ENCODE measurements at regions not wholly inside any gene's neighbourhood (a gene's known extent, or its start where the extent isn't known, plus 50 kb on each side); places are given as distances from the start of the nearest gene placed in this dataset.

DNA sequence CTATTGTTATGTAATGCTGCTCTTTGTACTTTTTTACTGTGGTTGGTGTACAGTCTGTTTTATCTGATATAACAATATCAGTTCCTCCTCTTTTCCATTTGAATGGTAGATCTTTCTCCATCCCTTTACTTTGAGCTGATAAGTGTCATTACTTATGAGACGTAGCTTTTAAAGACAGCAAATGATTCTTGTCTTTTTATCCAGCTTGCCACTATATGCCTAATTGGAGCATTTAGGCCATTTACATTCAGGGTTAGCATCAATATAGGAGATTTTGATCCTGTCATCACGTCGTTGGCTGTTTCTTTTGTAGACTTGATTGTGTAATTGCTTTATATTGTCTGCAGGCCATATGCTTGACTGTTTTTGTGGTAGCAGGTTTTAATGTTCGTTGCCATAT is 894.2 kb upstream of the ATXN8OS start:
- TF ChIP-seq CTCF (IDR thresholded peaks at IDR 0.05; ENCODE audit: low read length, missing control alignments): no peak
- DNase-seq (ENCODE audit: low read depth): no peak
- no peak overlapping the region for H3K4me3 ChIP-seq (replicated peaks; ENCODE audit: low read depth, low read length)

DNA sequence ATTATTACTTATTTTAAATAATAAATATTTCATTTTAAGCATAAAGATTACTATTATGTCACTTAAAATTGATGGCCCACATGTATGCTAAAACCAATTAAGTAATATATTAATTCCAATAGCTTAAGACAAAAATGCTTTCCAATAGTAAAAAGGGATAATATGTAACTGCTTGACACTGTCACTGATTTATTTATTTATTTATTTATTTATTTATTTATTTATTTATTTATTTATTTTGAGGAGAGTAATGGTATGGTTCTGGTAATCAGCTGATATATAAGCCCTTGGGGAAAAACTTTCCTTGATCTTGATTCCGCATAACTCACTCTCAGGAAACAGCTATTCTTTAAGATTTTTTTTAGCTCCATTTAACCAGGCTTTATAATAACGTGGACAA is 903.0 kb upstream of the ATXN8OS start:
- TF ChIP-seq CTCF (IDR thresholded peaks at IDR 0.05; ENCODE audit: low read length, missing control alignments): no peak
- no peak for DNase-seq (ENCODE audit: low read depth)
- no peak overlapping the region for H3K4me3 ChIP-seq (replicated peaks; ENCODE audit: low read depth, low read length)

GRCh38 chr13:69202996-69203395 is 904.6 kb upstream of the ATXN8OS start:
- TF ChIP-seq CTCF (IDR thresholded peaks at IDR 0.05; ENCODE audit: low read length, missing control alignments): no peak
- DNase-seq (ENCODE audit: low read depth): no peak

GRCh38 chr13:69199664-69200063 is 908.0 kb upstream of the ATXN8OS start:
- TF ChIP-seq CTCF (IDR thresholded peaks at IDR 0.05; ENCODE audit: low read length, missing control alignments): no peak
- H3K4me3 ChIP-seq (replicated peaks; ENCODE audit: low read depth, low read length): no peak overlapping the region
- no peak for DNase-seq (ENCODE audit: low read depth)

More at GRCh38 chr13:69202996-69203395, 904.6 kb upstream of the ATXN8OS start:
- H3K4me3 ChIP-seq (replicated peaks; ENCODE audit: low read depth, low read length): no peak overlapping the region

- no peak overlapping the region for H3K4me3 ChIP-seq (replicated peaks; ENCODE audit: low read depth, low read length)
- no peak for TF ChIP-seq CTCF (IDR thresholded peaks at IDR 0.05; ENCODE audit: low read length, missing control alignments)
- DNase-seq (ENCODE audit: low read depth): no peak
These were observed 908.9 kb upstream of the ATXN8OS start for GRCh38 chr13:69198706-69199105.

- TF ChIP-seq CTCF (IDR thresholded peaks at IDR 0.05; ENCODE audit: low read length, missing control alignments): no peak
- DNase-seq (ENCODE audit: low read depth): no peak
- no peak overlapping the region for H3K4me3 ChIP-seq (replicated peaks; ENCODE audit: low read depth, low read length)
These were observed 913.5 kb upstream of the ATXN8OS start for GRCh38 chr13:69194130-69194529.

GRCh38 chr13:69180034-69180433 is 927.6 kb upstream of the ATXN8OS start:
- no peak overlapping the region for H3K4me3 ChIP-seq (replicated peaks; ENCODE audit: low read depth, low read length)
- TF ChIP-seq CTCF (IDR thresholded peaks at IDR 0.05; ENCODE audit: low read length, missing control alignments): no peak
- no peak for DNase-seq (ENCODE audit: low read depth)
